ENCODE measurements at regions not wholly inside any gene's neighbourhood (a gene's known extent, or its start where the extent isn't known, plus 50 kb on each side); places are given as distances from the start of the nearest gene placed in this dataset.

- H2AFZ ChIP-seq (ENCODE audit: control insufficient read depth, low read depth, low read length), result no peak overlapping the region
- RAD21 ChIA-PET (ENCODE audit: unreplicated experiment), result interaction anchor here (0.7 to 2.1 kb wide), 6 partner anchors 9 to 120 kb away, joined by 3 to 10 read pairs (median 4); no protein-coding TSS in a partner anchor
- H3K4me3 ChIP-seq, result no peak overlapping the region
- H3K9ac ChIP-seq (ENCODE audit: control insufficient read depth, insufficient read depth, low read length), result no peak overlapping the region
- intact Hi-C loops (cut with micrococcal nuclease; ENCODE audit: unreplicated experiment), result no loop called here
- POLR2A ChIA-PET, result interaction anchor here (1.6 kb wide), 2 partner anchors 15 to 17 kb away, joined by 5 read pairs; no protein-coding TSS in a partner anchor
- H3K4me2 ChIP-seq (ENCODE audit: control insufficient read depth, insufficient read depth), result no peak overlapping the region
- ATAC-seq, result no peak
- no peaks in the 10 kb centered on the region for H3K27me3 ChIP-seq (replicated peaks in 1 of 2; ENCODE audit: control insufficient read depth in 2 of 2, insufficient read depth in 2 of 2, low read length in 1 of 2)
- no TSS peak for BruUV-seq (replicated peaks)
- H4K20me1 ChIP-seq (ENCODE audit: control insufficient read depth, insufficient read depth), result no peaks in the 10 kb centered on the region
- WGBS (ENCODE audit: insufficient coverage, insufficient replicate concordance, low lambda C conversion rate, missing lambda C conversion rate), result 64% methylated on average over 2 of the region's 2 CpGs
- H3K36me3 ChIP-seq (ENCODE audit: control insufficient read depth in 2 of 2, insufficient read depth in 2 of 2, low read length in 1 of 2), result no peaks in the 10 kb centered on the region
- in situ Hi-C loops (cut with MboI), result no loop called here
- DNase-seq (ENCODE audit: low read depth, low spot score), result no peak
- H3K4me1 ChIP-seq (ENCODE audit: control insufficient read depth, insufficient read depth, low read length), result no peaks in the 10 kb centered on the region
- no peaks in the 10 kb centered on the region for H3K79me2 ChIP-seq (ENCODE audit: control insufficient read depth, insufficient read depth, low read length)
- CTCF ChIA-PET, result interaction anchor here (0.8 to 2.4 kb wide), 9 partner anchors 10 to 372 kb away, joined by 3 to 6 read pairs (median 4); no protein-coding TSS in a partner anchor
- no peaks in the 10 kb centered on the region for H3K9me3 ChIP-seq (replicated peaks; ENCODE audit: control insufficient read depth, insufficient read depth, low read length)
- FAIRE-seq, result no peak
- SMC1A ChIA-PET (ENCODE audit: uncharacterized antibody, unreplicated experiment), result interaction anchor here (0.8 to 2.7 kb wide), 11 partner anchors 10 to 85 kb away, joined by 3 to 7 read pairs (median 4); no protein-coding TSS in a partner anchor
- no peak overlapping the region for H3K27ac ChIP-seq (ENCODE audit: control insufficient read depth, insufficient read depth)
- TF ChIP-seq IRF5 (IDR thresholded peaks at IDR 0.05; ENCODE audit: borderline replicate concordance), result no peak
- TF ChIP-seq, protein P1, sequence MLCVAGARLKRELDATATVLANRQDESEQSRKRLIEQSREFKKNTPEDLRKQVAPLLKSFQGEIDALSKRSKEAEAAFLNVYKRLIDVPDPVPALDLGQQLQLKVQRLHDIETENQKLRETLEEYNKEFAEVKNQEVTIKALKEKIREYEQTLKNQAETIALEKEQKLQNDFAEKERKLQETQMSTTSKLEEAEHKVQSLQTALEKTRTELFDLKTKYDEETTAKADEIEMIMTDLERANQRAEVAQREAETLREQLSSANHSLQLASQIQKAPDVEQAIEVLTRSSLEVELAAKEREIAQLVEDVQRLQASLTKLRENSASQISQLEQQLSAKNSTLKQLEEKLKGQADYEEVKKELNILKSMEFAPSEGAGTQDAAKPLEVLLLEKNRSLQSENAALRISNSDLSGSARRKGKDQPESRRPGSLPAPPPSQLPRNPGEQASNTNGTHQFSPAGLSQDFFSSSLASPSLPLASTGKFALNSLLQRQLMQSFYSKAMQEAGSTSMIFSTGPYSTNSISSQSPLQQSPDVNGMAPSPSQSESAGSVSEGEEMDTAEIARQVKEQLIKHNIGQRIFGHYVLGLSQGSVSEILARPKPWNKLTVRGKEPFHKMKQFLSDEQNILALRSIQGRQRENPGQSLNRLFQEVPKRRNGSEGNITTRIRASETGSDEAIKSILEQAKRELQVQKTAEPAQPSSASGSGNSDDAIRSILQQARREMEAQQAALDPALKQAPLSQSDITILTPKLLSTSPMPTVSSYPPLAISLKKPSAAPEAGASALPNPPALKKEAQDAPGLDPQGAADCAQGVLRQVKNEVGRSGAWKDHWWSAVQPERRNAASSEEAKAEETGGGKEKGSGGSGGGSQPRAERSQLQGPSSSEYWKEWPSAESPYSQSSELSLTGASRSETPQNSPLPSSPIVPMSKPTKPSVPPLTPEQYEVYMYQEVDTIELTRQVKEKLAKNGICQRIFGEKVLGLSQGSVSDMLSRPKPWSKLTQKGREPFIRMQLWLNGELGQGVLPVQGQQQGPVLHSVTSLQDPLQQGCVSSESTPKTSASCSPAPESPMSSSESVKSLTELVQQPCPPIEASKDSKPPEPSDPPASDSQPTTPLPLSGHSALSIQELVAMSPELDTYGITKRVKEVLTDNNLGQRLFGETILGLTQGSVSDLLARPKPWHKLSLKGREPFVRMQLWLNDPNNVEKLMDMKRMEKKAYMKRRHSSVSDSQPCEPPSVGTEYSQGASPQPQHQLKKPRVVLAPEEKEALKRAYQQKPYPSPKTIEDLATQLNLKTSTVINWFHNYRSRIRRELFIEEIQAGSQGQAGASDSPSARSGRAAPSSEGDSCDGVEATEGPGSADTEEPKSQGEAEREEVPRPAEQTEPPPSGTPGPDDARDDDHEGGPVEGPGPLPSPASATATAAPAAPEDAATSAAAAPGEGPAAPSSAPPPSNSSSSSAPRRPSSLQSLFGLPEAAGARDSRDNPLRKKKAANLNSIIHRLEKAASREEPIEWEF (IDR thresholded peaks at IDR 0.05; ENCODE audit: insufficient replicate concordance, low read depth, low read length), result no peak
- no peak for TF ChIP-seq ATF2 (IDR thresholded peaks at IDR 0.05; ENCODE audit: low read length)
- TF ChIP-seq HSF1 (IDR thresholded peaks at IDR 0.05; ENCODE audit: low read depth, low read length), result no peak
- TF ChIP-seq JUND (IDR thresholded peaks at IDR 0.05; ENCODE audit: low read depth, low read length), result no peak
- no peak for TF ChIP-seq STAT1 (conservative IDR thresholded peaks at IDR 0.05)
- no peak for TF ChIP-seq CBX5 (IDR thresholded peaks at IDR 0.05; ENCODE audit: low read depth)
- TF ChIP-seq WRNIP1 (IDR thresholded peaks at IDR 0.05; ENCODE audit: borderline replicate concordance, low read depth, low read length), result no peak
- TF ChIP-seq NR2C1 (IDR thresholded peaks at IDR 0.05), result no peak
- TF ChIP-seq MYC (IDR thresholded peaks at IDR 0.05; ENCODE audit: insufficient read depth, insufficient read length, insufficient replicate concordance, low read length, severe bottlenecking), result no peak
- no peak for TF ChIP-seq EED (IDR thresholded peaks at IDR 0.05; ENCODE audit: low read depth)
- TF ChIP-seq, protein P2, sequence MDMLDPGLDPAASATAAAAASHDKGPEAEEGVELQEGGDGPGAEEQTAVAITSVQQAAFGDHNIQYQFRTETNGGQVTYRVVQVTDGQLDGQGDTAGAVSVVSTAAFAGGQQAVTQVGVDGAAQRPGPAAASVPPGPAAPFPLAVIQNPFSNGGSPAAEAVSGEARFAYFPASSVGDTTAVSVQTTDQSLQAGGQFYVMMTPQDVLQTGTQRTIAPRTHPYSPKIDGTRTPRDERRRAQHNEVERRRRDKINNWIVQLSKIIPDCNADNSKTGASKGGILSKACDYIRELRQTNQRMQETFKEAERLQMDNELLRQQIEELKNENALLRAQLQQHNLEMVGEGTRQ (IDR thresholded peaks at IDR 0.05; ENCODE audit: borderline replicate concordance, low read depth, low read length), result no peak
Observed at GRCh38 chr6:15811107-15811506, 148.3 kb upstream of the DTNBP1 start.

Measured in GM12878 (cell line).